Activated CD4-positive, alpha-beta T cell treated with anti-CD3 and anti-CD28 coated beads, Interleukin-2, amount 50 U/mL, for 48 hours (primary cell): ENCODE measurements at regions not wholly inside any gene's neighbourhood (a gene's known extent, or its start where the extent isn't known, plus 50 kb on each side); places are given as distances from the start of the nearest gene placed in this dataset.

Experiments
- DNase-seq, 2 experiments: peaks; one replicate each; pipeline ENCODE4 v3.0.0-alpha.2; 2020

GRCh38 chr2:151153601-151154000 is 108.1 kb downstream of the RBM43 start:
- DNase-seq: no peak

GRCh38 chr2:151150331-151151320 is 111.0 kb downstream of the RBM43 start:
- DNase-seq: no peak

- no peak for DNase-seq
Observed at GRCh38 chr2:151138507-151138906, 123.2 kb downstream of the RBM43 start.

GRCh38 chr2:151137526-151137925 is 124.1 kb downstream of the RBM43 start:
- DNase-seq: no peak

GRCh38 chr2:151120011-151120410 is 141.7 kb downstream of the RBM43 start:
- no peak for DNase-seq

GRCh38 chr2:151119374-151119773 is 142.3 kb downstream of the RBM43 start:
- DNase-seq: no peak

GRCh38 chr2:151118269-151118668 is 143.4 kb downstream of the RBM43 start:
- DNase-seq: no peak

GRCh38 chr2:151114874-151115273 is 146.8 kb downstream of the RBM43 start:
- no peak for DNase-seq

GRCh38 chr2:151113318-151113717 is 148.3 kb downstream of the RBM43 start:
- no peak for DNase-seq

- no peak for DNase-seq
Observed at GRCh38 chr2:151111599-151112278, 149.9 kb downstream of the RBM43 start.

GRCh38 chr2:151106805-151107506 is 154.7 kb downstream of the RBM43 start:
- DNase-seq: no peak

- no peak for DNase-seq
Observed at GRCh38 chr2:151103551-151103950, 158.1 kb downstream of the RBM43 start.

GRCh38 chr2:151102226-151102625 is 159.4 kb downstream of the RBM43 start:
- no peak for DNase-seq

- no peak for DNase-seq
Observed at GRCh38 chr2:151098841-151099240, 162.8 kb downstream of the RBM43 start.

- DNase-seq: no peak
Observed at GRCh38 chr2:151097895-151098294, 163.8 kb downstream of the RBM43 start.

GRCh38 chr2:151097128-151097527 is 164.5 kb downstream of the RBM43 start:
- no peak for DNase-seq

- no peak for DNase-seq
Observed at GRCh38 chr2:151096235-151096634, 165.4 kb downstream of the RBM43 start.

- DNase-seq: no peak
Observed at GRCh38 chr2:151095463-151095862, 166.2 kb downstream of the RBM43 start.

- no peak for DNase-seq
Observed at GRCh38 chr2:151091583-151091982, 170.1 kb downstream of the RBM43 start.

GRCh38 chr2:151087377-151087776 is 174.3 kb downstream of the RBM43 start:
- no peak for DNase-seq

- no peak for DNase-seq
Observed at GRCh38 chr2:151085181-151085611, 176.5 kb downstream of the RBM43 start.

GRCh38 chr2:151083856-151084795 is 177.5 kb downstream of the RBM43 start:
- DNase-seq: no peak
